ENCODE measurements at regions not wholly inside any gene's neighbourhood (a gene's known extent, or its start where the extent isn't known, plus 50 kb on each side); places are given as distances from the start of the nearest gene placed in this dataset.
A peak's percentile ranks its signal among the peaks of the same experiment; 100 is the strongest.
"Not testable (repeated sequence)": the region's sequence is repeated elsewhere in the genome, so short reads cannot be mapped to it uniquely, and the experiment has no call there.

DNA sequence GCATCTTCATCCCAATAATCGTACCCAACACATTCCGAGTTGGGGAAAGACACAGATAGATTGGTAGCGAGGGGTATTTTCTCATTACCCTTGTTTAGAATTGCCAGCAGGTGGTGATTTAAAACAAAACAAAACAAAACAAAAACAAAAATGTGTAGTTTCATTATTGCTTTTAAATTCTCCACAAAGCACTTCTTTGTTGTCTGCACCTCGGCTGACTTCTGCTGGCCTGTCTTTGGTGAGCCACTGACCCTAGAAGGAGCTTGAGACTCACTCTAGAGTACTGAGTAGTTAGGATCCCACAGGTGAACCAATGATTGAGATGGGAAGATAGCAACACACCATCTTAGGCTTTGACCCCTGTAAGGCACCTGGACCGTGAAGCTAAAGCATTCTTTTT lies 105.4 kb upstream of the BET1 start:
- no peak for DNase-seq

DNA sequence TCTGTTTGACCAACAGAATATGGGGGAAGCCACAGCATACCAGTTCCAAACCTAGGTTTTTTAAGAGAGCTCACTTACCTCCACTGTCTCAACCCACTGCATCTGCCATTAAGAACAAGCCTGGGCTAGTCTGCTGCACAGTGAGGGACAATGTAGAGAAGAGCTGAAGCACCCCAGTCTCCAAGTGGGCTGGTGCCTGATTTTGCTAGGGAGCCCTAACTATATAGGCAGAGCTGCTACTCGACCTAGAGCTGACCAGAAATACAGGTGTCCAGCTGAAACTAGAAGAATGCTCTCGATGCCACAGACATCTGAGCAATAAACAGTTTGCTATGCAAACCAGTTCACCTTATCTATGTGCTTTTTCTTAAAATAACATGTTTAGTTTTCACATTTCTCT lies 106.9 kb upstream of the BET1 start:
- DNase-seq = no peak

DNA sequence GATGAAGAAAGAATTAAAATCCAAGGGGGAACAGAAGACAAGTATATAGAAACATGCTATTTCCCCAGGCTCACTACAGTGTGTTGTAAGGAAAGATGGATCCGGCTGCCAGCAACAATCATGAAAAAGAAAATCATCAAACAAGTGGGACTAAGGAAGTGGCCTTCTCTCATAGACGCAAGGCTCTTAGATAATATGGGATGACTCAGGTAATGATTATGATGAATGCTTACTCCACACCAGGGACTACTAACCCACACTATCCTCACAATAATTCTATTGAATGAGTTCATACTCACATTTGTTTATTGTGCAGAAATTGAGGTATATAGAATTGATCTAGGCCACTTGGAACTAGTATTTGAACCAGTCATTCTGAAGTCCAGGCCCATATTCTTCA lies 111.2 kb upstream of the BET1 start:
- no peak for DNase-seq

DNA sequence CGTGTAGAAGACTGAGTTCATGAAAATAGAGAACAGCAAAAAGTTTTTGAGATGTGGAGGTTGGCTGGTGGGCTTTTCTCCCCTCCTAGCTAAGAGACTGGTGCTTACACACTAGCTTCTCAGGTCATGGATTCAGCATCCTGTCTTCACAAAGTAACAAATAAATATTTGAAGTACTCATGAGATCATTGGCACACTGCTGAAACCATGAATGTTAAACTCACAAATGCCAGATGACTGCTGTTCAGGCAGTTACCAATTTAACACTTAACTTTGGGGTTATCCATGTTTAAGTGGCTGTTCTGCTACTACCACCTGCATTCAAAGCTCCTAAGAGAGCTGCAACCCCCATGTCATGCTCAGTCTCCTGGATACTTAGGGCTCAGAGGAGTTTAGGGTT lies 119.0 kb upstream of the BET1 start:
- no peak for DNase-seq

DNA sequence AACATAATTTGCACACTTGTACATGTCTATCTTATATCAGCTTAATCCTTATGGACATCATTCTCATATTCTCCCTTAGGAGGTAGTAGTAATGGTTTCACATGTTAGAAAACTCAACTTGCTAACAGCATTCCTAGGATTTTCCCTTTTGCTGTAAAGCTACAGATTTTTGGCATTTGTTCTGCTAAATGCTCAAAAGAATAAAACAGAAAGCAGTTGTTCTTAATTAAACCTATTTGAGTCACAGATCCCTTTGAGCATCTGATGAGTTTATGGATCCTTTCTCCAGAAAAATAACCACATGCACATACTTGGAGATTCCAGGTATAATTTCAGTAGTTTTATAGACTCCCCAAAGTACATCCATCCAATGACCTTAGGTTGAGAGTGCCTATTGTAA lies 122.9 kb upstream of the BET1 start:
- DNase-seq = no peak

DNA sequence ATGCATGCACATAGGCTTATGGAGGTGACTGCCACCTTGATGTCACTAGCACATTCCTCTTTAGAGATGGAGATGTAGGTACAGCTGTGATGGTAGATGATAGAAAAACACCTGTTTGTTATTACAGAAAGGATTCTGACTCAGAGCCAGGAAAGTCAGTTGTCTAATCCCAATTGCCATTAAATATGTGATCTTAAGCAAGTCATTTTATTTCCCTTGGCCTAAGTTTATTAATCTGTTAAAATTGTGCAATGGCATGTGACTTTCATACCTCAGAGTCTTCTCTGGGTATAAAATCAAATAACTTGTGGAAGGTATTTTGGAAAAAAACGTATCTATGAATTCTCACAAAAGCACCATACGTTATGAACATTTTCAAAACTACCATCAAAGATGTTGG lies 123.9 kb upstream of the BET1 start:
- DNase-seq = no peak

DNA sequence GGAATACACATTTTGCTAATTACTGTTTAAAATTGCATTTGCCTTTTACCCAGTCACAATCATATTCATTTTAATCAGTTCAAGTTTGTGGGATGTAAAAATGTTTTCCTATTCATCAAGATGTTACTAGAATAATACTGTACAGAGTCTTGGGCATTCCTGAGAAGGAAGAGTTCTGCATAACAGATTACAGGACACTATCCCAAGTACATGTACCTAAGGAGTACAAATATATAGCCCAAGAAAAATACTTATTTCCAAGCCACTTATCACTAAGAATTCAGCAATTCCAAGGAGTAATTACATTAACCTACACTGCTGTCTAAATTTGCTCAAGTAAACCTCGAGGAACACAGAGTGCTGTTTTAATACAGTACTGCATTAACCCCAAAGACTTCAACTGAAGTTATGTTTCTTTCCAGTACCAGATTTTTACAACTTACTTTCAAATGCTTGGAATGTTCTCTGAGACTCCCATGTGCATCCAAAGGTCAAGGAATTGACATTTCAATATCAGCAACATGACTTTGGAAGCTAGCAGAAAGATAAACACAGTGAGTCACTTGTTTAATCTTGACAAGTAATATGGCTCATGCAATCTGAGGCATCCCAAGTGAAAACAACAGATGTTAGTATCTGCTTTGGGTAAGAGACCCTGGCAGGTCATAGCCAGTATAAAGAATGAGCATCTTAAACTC lies 125.4 kb upstream of the BET1 start:
- no peak for DNase-seq

DNA sequence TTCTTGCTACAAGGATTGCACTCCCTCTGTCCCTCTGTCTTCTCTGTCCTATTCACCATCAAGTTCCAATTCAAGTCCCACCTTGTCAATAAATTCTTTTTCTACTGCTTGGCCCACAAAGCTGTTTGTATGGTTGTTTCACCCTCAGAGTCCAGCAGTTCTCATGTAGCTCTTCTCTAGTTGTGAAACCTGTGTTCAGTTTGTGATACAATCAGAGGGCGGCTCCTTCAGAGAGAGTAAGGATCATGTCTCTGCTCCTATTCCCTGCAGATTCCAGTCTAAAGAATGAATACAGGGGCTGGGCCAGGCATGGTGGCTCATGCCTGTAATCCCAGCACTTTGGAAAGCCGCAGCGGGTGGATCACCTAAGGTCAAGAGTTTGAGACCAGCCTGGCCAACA lies 126.6 kb upstream of the BET1 start:
- no peak for DNase-seq

DNA sequence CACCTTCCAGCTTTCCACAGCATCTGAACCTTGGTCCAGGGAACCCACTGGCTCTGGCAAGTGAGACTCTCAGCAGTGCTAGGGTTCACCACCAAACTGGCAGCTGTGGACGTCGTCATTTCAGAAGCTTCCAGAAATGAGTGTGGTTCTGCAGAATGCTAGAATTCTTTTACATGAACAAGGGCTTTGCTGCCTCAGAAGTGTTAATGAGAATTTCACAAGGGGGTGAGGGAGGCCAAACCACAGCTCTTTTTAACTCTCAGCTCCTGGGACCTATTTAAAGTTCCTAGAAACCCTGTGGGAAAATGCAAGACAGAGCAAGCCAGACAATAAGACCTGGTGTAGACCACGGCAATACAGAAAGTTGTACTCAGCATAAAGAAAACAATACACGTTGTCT lies 129.3 kb upstream of the BET1 start:
- DNase-seq = no peak

DNA sequence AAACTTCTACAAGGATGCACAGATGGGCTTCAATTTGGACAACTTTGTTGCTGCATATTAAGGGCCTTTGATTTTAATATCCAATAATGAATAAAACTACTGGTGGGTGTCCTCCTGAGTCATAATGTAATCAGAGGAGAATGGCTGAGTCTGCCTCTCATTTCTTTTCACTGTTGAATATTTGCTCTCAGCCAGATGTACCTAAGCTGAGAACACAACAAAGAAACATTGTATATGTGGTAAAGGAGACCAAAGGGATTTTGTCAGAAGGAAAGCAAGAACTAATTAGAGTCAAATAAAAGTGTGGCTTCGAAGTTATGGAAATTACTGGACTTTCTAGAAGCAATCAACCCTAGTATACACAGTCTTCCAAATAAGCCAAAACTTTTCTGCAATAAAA lies 131.0 kb upstream of the BET1 start:
- no peak for DNase-seq

DNA sequence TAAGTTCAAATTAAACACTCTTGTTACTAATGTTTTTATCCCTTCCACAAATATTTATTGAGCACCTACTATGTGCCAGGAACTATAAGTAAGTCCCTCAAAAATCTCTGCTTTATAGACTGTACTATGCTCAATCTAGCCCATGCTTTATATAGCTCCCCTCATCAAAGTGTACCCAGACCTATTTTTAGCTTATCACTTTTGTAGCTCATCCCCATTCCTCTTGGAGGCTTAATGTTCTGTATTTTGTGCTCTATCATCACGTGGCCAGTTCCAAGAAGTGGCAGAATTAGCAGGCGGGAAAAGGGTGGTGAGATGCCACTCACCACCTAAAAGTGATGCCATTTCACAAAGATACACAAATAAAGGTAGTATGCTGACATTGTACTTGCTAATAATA lies 138.1 kb upstream of the BET1 start:
- DNase-seq = no peak

DNA sequence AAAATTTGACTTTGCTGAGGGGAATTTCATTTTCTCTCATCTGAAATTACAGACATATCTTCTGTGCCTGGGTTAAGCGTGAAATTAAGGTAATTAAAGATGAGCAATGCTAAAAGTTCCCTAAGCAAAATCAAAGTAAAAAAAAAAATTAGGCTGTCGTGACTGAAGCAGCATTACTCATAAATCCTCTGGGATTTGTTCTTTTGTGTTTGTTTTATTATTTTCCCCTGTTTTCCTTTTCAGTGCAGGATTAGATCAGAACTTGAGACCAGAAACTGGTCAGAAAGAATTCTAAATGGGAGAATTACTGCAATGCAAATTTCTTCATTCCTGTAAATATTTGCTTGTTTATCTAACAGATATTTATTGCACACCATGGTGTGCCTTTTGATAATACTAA lies 141.4 kb upstream of the BET1 start:
- no peak for DNase-seq

DNA sequence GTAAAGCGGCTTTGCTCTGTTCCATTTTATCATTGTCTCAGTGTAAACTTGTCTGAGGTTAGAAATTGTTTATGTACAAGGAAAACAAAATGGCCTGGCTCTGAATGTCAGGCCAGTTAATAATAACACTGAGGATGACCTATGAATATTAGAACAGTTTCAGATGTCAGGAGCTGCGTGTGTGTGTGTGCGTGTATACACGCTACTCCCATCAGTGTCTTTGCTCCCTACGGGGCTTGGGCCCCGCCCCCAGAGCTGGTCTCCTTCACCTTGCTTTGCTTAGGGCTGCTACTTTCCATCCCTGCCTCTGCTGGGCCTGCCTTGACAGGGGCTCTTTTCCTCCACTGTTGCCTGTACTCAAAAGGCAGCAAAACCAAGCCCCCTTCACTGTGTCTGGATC lies 142.3 kb upstream of the BET1 start:
- no peak for DNase-seq

DNA sequence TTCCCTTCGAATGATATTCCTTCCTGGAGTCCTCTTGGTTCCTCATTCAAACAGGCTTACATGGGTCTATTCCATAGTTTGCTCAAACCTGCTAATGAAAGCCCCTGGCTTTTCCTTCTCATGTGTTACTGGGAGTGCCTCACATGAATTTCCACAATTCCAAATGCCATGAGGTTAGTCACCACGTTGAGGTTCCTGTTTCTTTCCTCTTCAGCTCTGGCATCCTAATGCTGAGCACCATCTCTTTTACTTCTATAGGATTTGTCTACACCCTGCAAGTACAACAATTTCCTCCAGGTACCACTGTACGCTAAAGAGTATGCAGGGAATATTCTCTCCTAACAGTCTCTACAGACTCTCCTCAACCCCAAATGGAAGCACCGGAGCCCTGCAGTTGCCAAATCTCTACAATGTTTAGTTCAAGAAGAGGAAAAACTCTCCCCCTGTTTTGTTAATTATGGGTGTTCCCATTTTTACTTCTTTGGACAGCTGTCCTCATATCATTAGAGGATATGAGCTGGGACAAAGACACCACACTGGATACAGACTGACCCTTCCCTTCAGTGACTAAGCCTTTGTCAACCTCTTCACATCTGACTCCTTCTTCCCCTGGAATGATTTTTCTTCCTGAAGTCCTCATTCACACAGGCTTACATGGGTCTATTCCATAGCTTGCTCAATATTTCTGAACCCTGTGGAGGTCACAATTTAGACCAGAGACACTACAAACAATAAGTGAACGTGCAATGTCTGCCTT lies 145.8 kb upstream of the BET1 start:
- no peak for DNase-seq

DNA sequence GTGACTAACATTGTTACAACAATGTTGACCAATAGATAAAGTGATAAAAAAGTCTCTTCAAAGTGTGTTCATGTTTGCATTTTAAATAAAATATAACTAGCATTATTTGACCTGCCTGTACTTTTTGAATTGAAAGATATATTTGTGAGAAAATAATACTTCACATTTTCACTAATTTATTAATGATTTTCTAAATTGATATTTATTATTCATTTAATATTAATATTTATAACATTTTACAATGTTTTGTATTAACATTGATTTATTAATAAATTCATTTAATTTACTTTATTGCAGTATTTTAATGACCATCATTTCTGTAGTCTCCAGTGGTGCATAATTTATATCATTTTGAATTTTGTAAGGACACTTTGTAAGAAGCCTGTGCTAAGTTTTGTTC lies 150.0 kb upstream of the BET1 start:
- DNase-seq = no peak

DNA sequence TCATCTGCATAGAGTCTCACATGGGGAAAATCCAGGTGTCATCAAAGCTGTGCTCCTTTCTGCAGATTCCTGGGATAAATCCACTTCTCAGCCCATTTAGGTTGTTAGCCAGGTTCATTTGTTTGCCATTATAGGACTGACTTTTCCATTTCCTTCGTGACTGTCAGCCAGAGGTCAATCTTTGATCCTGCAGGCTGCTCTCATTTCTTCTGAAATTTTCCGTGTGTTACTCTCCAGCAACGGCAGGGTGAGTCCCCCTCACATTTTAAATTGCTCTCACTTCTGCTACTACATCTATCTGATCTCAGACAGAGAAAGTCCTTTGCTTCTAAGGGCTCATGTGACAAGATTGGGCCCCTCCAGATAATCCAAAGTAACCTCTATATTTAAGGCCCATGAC lies 150.7 kb upstream of the BET1 start:
- DNase-seq = peak; percentile 49

DNA sequence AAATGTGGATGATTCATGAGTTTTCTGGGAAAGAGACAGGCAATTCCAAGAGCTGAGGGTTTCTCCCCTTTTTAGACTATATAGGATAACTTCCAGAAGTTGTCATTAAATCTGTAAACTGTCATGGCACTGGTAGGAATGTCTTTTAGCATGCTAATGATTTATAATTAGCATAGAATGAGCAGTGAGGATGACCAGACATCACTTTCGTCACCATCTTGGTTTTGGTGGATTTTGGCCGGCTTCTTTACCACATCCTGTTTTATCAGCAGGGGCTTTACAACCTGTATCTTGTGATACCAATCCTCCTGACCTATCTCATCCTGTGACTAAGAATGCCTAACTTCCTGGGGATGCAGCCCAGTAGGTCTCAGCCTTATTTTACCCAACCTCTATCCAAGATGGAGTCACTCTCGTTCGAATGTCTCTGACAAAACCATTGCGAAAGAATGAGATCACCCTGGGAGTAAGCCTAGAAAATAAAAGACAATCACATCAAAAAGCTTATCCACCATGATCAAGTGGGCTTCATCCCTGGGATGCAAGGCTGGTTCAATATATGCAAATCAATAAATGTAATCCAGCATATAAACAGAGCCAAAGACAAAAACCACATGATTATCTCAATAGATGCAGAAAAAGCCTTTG lies 153.6 kb upstream of the BET1 start:
- DNase-seq = not testable (repeated sequence)

DNA sequence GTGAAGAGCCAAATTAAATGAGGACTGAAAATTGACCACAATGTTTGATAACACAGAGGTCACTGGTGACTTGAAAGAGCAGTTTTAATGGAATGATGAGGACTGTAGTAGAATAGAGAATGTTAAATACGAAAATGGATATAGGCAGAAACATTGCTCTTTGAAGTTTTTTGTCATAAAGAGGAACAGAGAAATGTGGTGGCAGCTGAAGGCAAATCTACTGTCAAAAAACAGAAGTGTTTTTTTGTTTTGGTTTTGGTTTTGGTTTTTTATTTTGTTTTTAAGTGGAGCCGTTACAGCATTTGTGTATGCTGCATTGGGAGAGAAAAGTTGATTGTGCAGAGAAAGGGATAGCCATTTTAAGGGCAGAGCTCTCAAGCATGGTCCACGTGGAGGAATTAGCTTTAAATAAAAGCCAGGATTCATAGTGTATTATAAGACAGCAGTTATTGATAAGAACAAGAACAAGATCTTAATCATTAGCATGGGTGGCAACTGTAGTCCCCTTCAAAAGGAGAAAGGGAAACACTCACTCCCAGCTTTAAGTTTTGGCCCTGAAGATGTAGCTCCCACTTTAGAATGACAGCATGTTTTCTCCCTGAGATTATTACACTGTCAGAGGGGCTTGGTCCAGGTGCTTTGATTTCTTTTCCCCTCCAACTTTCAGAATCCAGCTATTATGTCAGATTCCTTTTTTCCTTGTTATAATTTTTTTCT lies 156.7 kb upstream of the BET1 start:
- DNase-seq = no peak

DNA sequence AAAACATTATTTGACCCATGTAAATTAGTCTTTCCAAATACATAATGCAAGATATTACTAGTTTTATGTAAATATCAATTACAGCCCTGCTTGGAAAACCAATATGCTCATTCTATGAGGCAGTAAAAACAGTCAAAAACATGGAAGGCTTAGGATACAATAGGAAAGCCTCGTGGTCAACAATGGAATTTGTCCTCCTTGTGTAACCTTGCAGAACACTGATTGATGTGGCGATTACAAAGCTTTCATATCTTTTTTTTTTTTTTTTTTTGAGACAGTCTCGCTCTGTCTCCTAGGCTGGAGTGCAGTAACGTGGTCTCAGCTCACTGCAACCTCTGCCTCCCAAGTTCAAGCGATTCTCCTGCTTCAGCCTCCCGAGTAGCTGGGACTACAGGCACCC lies 157.3 kb upstream of the BET1 start:
- no peak for DNase-seq

DNA sequence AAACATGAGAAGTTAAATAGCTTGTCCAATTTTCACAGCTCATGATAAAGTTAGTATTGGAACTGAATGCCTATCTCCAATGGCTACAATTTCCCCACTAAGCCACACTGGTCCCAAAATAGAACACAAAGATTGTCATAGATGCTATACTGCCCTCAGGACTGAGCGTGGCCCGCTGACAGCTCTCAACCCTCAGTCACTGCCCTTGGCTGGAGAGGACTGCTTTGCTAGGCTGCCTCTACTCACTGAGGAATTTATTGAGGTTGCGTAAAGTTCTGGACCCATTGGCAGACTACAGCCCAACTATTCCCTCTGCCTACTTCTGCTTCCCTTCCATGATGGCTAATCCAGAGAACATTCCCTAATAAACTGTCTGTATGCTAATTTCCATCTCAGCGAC lies 165.5 kb upstream of the BET1 start:
- no peak for DNase-seq

DNA sequence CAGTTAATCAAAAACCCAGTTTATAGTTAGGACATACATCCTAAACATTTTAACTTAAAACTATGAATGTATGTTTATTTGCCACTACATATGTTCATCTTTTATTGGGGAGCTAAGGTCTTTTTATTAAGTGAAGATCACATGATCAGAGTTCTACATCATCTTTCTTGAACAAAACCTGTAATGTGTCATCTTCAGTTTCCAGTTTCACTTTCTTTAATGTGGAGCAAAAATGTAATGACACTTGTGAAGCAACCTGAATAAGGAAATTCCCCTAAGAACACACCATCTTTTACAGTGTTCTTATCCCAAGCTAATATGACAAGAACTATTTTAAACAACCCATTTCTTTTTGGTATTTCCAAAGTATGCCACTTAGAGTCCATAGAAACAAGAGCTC lies 166.7 kb upstream of the BET1 start:
- DNase-seq = no peak

DNA sequence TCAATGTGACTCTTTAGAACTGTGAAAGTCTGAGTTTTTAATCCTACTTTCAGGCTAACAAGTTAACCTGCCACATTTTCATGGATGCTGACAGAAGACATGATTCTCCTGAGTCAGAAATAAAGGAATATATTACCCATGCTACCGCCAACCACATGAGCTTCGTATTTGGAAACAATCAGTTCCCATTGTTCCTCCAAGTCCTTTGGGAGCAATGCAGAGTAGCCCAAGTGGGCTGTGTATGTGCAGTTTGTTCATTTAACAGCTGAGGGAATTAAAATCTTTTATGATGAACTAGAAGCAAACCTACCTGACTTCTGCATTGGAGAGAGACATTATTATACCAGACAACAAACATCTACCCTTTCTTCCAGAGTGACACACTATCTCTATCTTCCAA lies 169.3 kb upstream of the BET1 start:
- no peak for DNase-seq

DNA sequence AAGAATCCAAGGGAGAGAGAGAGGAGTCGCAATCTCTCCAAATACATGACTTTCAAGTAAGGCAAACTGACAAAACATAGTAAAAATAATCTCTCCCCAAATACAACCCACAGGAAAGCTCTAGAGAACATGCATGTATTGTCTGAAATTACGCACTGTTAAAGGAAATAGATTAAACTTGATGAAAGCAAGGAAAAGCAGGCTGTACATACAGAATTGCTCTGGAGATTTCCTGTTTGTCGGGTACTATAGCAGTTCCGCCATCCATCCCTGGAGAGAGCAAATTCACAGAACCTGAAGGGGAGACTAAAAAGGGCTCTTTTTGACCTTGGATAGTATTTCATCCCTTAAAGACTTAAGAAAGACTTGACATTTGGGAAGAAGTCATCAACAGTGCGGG lies 170.2 kb upstream of the BET1 start:
- no peak for DNase-seq
